Cardiac muscle cell (in vitro differentiated cells and primary cell): ENCODE measurements at regions not wholly inside any gene's neighbourhood (a gene's known extent, or its start where the extent isn't known, plus 50 kb on each side); places are given as distances from the start of the nearest gene placed in this dataset.

Experiments
- DNase-seq, 2 donors: peaks; one replicate each; pipeline versions ENCODE4 v3.0.0 to v3.0.0-alpha.2; 2010 to 2017; ENCODE audit warnings: low read depth in 1 of 2, low spot score in 1 of 2
- H3K27ac ChIP-seq: fragments of 200-600 bp; sonication (generic); 2 replicates; pipeline ENCODE4 v1.5.1; 2016
- H3K27me3 ChIP-seq: fragments of 200-600 bp; sonication (generic); 2 replicates; pipeline ENCODE4 v1.6.0; 2016; ENCODE audit warnings: control low read depth
- H3K36me3 ChIP-seq: fragments of 200-600 bp; sonication (generic); 2 replicates; pipeline ENCODE4 v1.5.1; 2016; ENCODE audit warnings: control low read depth
- H3K4me1 ChIP-seq: fragments of 200-600 bp; sonication (generic); 2 replicates; pipeline ENCODE4 v1.8.1; 2017; ENCODE audit warnings: low read depth, mild to moderate bottlenecking, mixed run types
- H3K4me3 ChIP-seq: fragments of 200-600 bp; sonication (generic); 2 replicates; pipeline ENCODE4 v1.5.1; 2016; ENCODE audit warnings: mild to moderate bottlenecking
- H3K9me3 ChIP-seq: fragments of 200-600 bp; sonication (generic); 2 replicates; pipeline ENCODE4 v1.5.1; 2017; ENCODE audit warnings: low read depth, mild to moderate bottlenecking, control low read depth
- TF ChIP-seq, protein P1 (sequence below): IDR thresholded peaks from 2 replicates; pipeline ENCODE4 v1.5.1; 2012; ENCODE audit warnings: low read depth, mild to moderate bottlenecking, low read length

DNA sequence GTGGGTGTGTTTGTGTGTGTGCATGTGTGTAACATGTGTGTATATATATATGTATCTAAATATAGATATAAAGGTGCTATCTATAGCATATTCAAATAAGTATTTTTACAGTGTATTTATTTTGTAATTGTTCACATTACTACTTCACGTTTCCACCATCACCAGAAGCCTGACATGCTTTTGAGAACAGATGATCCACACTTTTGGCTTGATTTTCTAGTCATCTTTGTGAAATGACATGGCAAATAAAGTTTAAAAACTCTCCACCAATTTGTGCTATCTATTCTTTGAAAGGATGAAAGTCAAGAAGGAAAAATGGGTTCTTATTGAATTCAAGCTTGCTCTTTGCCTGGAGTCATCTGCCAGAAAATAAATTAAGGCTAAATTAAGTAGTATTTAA is 294.0 kb upstream of the AKR1E2 start:
- TF ChIP-seq, protein P1, sequence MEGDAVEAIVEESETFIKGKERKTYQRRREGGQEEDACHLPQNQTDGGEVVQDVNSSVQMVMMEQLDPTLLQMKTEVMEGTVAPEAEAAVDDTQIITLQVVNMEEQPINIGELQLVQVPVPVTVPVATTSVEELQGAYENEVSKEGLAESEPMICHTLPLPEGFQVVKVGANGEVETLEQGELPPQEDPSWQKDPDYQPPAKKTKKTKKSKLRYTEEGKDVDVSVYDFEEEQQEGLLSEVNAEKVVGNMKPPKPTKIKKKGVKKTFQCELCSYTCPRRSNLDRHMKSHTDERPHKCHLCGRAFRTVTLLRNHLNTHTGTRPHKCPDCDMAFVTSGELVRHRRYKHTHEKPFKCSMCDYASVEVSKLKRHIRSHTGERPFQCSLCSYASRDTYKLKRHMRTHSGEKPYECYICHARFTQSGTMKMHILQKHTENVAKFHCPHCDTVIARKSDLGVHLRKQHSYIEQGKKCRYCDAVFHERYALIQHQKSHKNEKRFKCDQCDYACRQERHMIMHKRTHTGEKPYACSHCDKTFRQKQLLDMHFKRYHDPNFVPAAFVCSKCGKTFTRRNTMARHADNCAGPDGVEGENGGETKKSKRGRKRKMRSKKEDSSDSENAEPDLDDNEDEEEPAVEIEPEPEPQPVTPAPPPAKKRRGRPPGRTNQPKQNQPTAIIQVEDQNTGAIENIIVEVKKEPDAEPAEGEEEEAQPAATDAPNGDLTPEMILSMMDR: no peak
- H3K4me1 ChIP-seq: no peaks in the 10 kb centered on the region
- H3K4me3 ChIP-seq: no peak overlapping the region
- H3K27me3 ChIP-seq: no peaks in the 10 kb centered on the region
- no peaks in the 10 kb centered on the region for H3K36me3 ChIP-seq
- DNase-seq: no peak
- no peaks in the 10 kb centered on the region for H3K9me3 ChIP-seq
- H3K27ac ChIP-seq: no peak overlapping the region

DNA sequence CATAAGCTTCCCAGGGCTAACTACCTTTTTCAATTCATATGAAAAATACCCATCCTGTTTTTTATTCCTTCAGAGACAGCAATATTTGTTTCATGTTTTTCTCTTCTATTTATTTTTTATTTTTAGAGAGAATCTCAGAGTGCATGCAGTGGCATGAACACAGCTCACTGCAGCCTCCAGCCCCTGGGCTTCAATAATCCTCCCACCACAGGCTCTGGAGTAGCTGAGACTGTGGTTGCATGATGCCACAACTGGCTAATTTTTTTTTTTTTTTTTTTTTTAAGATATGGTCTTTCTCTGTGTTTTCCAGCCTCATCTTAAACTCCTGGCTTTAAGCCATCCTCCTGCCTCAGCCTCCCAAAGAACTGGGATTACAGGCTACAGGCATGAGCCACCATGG is 296.7 kb upstream of the AKR1E2 start:
- no peaks in the 10 kb centered on the region for H3K4me1 ChIP-seq
- no peak overlapping the region for H3K27ac ChIP-seq
- DNase-seq: no peak
- no peaks in the 10 kb centered on the region for H3K36me3 ChIP-seq
- TF ChIP-seq, protein P1: no peak
- H3K4me3 ChIP-seq: no peak overlapping the region
- H3K9me3 ChIP-seq: no peaks in the 10 kb centered on the region
- H3K27me3 ChIP-seq: no peaks in the 10 kb centered on the region

DNA sequence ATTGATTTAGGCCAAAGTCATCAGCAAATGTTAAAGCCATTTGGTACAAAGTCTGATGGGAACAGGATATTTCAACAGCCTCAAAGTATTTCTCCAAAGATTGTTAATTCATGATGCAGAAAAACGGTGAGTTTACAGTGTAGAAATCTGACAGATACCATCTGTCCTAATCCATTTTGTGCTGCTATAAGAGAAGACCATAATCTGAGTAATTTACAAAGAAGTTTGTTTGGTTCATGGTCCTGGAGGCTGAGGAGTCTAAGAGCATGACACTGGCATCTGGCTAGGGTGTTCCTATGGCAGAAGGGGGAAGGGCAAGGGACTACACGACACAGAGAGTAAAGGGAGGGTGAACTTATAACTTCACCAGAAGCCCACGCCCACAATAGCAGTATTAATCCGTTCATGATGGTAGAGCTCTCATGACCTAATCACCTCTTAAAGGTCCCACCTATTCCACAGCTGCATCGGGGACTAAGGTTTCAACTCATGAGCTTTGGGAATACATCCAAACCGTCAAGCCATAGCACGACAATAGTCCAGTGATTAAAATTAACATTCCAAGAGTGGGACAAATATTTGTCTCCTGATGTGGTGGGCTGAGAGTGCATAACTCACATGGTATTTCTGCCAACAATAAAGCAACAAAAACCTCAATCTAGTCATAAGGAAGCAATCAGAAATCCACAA is 298.6 kb upstream of the AKR1E2 start:
- no peak for DNase-seq

DNA sequence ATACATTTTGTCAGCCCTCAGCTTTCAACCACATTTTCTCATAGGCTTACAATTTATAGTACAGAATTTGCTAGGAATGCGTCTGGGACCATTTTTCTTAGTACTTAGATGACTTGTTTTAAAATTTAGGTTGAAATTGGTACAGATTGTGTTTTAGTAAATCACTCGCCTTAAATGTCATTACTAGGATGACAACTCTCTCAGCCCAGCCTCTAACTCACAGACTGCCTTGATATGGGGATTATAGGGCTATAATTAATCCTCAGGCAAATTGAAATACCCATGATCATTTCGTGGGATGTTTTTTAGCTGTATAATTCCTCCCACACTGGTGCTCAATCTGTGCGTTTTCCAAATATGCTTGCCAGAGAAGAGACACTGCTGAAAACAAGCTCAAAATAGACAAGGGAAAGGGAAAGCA is 299.7 kb upstream of the AKR1E2 start:
- TF ChIP-seq, protein P1: no peak
- Histone ChIP-seq H3K27me3 (no peaks in the 10 kb centered on the region), H3K9me3 (no peaks in the 10 kb centered on the region), H3K4me1 (no peaks in the 10 kb centered on the region), H3K27ac (no peak overlapping the region), H3K36me3 (no peaks in the 10 kb centered on the region), H3K4me3 (no peak overlapping the region)
- no peak for DNase-seq

More for the DNA sequence above, 298.6 kb upstream of the AKR1E2 start:
- no peaks in the 10 kb centered on the region for H3K36me3 ChIP-seq
- TF ChIP-seq, protein P1: no peak
- no peak overlapping the region for H3K4me3 ChIP-seq
- no peaks in the 10 kb centered on the region for H3K4me1 ChIP-seq
- H3K27ac ChIP-seq: no peak overlapping the region
- no peaks in the 10 kb centered on the region for H3K27me3 ChIP-seq
- H3K9me3 ChIP-seq: no peaks in the 10 kb centered on the region

DNA sequence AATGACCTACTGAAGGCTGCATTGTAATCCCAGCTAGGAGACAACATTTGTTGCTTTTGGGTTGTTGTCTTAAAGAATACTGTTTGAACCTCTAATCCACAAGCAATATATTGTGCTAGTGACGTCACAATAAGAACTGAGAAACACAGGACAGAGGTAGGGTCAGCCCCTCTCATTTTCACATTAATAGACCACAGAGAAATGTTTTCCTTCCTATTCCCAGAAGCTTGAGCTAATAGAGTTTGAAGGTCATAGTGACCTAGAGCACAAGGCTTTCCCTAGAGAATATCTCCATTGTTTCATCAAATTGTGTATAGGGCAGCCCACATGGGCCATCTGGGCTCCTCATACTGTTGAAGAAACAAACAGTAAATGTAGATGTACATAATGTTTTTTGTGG is 300.9 kb upstream of the AKR1E2 start:
- Histone ChIP-seq H3K27me3 (no peaks in the 10 kb centered on the region), H3K27ac (no peak overlapping the region), H3K9me3 (no peaks in the 10 kb centered on the region), H3K36me3 (no peaks in the 10 kb centered on the region), H3K4me3 (no peak overlapping the region), H3K4me1 (no peaks in the 10 kb centered on the region)
- no peak for DNase-seq
- TF ChIP-seq, protein P1: no peak
